Epithelial cell of esophagus (primary cell): ENCODE measurements at regions not wholly inside any gene's neighbourhood (a gene's known extent, or its start where the extent isn't known, plus 50 kb on each side); places are given as distances from the start of the nearest gene placed in this dataset.

ENCODE experiments used
- DNase-seq: peaks from one replicate; pipeline ENCODE4 v3.0.0; 2010; ENCODE audit warnings: low read depth
- H3K4me3 ChIP-seq: 2 replicates; pipeline ENCODE4 v1.5.1; 2011; ENCODE audit warnings: mild to moderate bottlenecking, low read length, control low read depth
- TF ChIP-seq, protein P1 (sequence below): IDR thresholded peaks from 2 replicates; pipeline ENCODE4 v1.5.1; 2011; ENCODE audit warnings: low read depth, mild to moderate bottlenecking, low read length, control low read depth, inconsistent platforms; ENCODE audit not compliant: insufficient read depth; ENCODE audit errors: missing control alignments

DNA sequence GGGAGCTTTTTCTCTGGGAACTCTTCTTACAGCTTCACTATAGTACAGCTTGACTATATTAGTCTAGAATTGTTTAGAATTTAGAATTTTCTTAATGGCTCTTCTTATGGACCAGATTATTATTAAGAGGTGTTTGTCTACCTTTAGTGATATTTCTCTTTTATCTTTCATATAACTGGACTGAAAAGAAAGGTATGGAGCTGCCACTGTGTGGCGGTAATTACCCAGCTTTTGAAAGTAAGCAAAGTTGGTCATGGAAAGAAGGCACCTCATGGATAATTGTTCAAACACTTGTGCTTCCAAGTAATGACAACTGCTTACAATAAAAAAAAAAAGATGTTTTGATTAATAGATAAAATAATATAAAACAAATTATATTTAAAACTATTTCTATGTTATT lies 1112.5 kb downstream of the TECRL start:
- TF ChIP-seq, protein P1, sequence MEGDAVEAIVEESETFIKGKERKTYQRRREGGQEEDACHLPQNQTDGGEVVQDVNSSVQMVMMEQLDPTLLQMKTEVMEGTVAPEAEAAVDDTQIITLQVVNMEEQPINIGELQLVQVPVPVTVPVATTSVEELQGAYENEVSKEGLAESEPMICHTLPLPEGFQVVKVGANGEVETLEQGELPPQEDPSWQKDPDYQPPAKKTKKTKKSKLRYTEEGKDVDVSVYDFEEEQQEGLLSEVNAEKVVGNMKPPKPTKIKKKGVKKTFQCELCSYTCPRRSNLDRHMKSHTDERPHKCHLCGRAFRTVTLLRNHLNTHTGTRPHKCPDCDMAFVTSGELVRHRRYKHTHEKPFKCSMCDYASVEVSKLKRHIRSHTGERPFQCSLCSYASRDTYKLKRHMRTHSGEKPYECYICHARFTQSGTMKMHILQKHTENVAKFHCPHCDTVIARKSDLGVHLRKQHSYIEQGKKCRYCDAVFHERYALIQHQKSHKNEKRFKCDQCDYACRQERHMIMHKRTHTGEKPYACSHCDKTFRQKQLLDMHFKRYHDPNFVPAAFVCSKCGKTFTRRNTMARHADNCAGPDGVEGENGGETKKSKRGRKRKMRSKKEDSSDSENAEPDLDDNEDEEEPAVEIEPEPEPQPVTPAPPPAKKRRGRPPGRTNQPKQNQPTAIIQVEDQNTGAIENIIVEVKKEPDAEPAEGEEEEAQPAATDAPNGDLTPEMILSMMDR: peak; percentile 52
- DNase-seq: peak; percentile 51
- H3K4me3 ChIP-seq: no peak overlapping the region

DNA sequence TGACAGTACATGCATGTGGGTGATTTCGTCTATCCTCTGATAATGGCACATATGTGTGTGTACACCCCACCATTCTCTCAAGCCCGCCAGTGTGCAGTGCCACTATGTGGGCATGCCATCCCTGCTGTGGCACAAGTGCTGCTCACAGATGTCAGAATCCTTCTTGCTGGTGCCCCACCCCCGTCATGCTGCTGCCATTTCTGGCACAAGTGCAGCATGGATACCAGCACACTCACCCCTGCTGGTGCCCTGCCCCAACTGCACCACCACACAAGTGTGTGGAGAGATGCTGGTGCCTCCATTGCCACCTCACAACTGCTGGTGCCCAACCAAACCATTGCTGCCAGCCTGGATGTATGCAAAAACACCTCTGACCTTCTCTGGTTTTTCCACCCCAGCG lies 1133.8 kb downstream of the TECRL start:
- DNase-seq: no peak
- TF ChIP-seq, protein P1: no peak
- no peak overlapping the region for H3K4me3 ChIP-seq

DNA sequence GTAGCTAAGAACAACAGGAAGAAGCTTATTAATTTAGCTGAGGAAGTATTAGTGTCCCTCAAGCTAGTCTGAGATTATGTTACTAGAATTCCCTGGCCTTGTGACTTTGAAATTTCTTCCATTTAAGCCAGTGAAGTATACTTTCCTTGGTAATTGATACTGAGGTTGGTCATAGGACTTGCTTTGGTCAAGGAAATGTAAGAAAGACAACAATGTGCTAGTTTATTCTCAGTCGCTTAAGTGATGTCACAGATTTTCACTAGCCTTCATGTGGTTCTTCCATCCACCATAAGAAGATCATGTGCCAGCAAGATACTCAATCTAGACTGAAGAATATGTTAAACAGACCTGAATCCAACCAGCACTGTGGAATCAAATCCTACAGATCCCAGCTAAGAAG lies 1140.1 kb downstream of the TECRL start:
- no peak overlapping the region for H3K4me3 ChIP-seq
- TF ChIP-seq, protein P1: no peak
- no peak for DNase-seq

DNA sequence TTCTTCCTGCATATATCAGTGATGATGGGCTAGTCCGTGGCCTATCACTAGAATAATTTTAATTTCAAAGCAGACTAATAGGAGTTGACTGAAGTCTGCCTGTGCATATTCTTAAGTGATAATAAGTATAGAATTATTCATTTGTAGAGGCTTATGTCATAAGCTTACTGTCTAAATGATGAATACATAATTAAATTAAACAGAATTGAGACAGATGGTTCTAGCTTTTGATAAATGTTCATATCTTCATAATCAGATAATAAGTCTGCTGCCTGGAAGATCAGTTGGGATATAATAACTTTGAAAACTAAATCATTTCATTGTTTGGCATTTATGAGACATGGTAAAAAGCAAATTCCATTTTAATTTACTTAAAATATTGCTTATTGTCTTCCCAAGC lies 1175.6 kb downstream of the TECRL start:
- no peak for DNase-seq
- TF ChIP-seq, protein P1: no peak
- H3K4me3 ChIP-seq: no peak overlapping the region

DNA sequence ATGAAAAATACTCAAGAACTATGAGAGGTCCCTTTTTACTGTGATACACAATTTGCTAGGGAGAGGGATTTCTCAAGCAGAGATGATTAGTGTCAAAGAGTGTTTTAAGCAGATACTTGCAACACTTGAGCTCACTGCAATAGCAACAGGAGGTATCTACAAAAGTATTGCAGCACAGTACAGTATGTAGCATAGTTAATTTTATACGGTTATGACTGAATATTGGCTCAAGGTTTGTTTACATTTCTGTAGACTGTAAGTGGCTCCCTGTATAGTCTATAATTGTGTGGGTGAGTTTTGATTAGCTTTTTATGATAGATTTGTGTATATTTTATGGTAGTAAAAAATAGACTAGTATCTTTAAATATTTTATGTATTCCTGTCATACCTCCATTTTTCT lies 1177.2 kb downstream of the TECRL start:
- TF ChIP-seq, protein P1: no peak
- no peak for DNase-seq
- H3K4me3 ChIP-seq: no peak overlapping the region

DNA sequence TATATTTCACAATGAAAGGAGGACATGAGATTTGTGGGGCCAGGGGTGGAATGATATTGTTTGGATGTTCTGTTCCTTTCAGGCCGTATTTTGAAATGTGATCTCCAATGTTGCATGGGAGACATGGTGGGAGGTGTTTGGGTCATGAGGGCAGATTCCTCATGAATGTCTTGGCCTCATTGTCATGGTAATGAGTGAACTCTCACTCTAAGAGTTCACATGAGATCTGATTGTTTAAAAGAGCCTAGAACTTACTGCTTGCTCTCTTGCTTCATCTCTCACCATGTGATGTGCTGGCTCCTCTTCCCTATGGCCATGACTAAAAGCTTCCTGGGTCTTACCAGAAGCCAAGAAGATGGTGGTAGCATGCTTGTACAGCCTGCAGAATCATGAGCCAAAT lies 1183.0 kb downstream of the TECRL start:
- no peak for DNase-seq
- no peak overlapping the region for H3K4me3 ChIP-seq
- TF ChIP-seq, protein P1: no peak

DNA sequence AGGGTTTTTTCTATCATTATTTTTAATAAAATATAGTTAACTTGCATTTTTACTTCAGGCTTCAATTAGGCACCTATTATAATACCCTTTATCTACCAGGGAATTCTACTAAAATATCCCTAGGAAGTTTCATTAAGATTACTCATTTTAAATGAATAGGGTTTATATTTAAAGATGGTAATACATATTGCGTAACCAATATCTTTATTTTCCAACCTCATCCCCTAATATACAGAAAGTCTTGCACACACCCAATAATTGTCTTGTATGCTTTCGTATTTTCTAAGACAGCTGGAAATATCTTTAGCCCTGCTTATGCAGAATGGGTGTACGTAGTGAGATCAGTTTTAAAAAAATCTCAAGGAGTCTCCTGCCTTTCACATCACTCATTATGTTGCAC lies 1186.8 kb downstream of the TECRL start:
- no peak overlapping the region for H3K4me3 ChIP-seq
- TF ChIP-seq, protein P1: no peak
- DNase-seq: no peak
